Central memory CD8-positive, alpha-beta T cell (primary cell): ENCODE measurements at regions not wholly inside any gene's neighbourhood (a gene's known extent, or its start where the extent isn't known, plus 50 kb on each side); places are given as distances from the start of the nearest gene placed in this dataset.

Source experiments
- ATAC-seq: fragments of 150-1000 bp; cut with Tn5 transposase; replicated peaks from 2 replicates; pipeline ENCODE4 v1.10.0; 2022; ENCODE audit warnings: mild to moderate bottlenecking, moderate FRiP score, moderate number of reproducible peaks; ENCODE audit not compliant: poor library complexity, severe bottlenecking; ENCODE audit errors: extremely low read depth
- DNase-seq, 2 donors: peaks; one replicate each; pipeline ENCODE4 v3.0.0; 2021; ENCODE audit warnings: low spot score in 2 of 2
- H3K27ac Mint-ChIP-seq: one replicate; pipeline ENCODE4 v1.8.0; 2022; ENCODE audit warnings: low read depth, mild to moderate bottlenecking, moderate library complexity, mixed read lengths
- H3K27me3 Mint-ChIP-seq: one replicate; pipeline ENCODE4 v1.8.0; 2022; ENCODE audit warnings: mixed read lengths
- H3K36me3 Mint-ChIP-seq: one replicate; pipeline ENCODE4 v1.8.0; 2022; ENCODE audit warnings: mild to moderate bottlenecking, moderate library complexity, mixed read lengths; ENCODE audit not compliant: insufficient read depth
- H3K4me1 Mint-ChIP-seq: one replicate; pipeline ENCODE4 v1.8.0; 2022; ENCODE audit warnings: mixed read lengths
- H3K4me3 Mint-ChIP-seq: one replicate; pipeline ENCODE4 v1.8.0; 2022; ENCODE audit warnings: mild to moderate bottlenecking, moderate library complexity, mixed read lengths
- H3K9me3 Mint-ChIP-seq: one replicate; pipeline ENCODE4 v1.8.0; 2022; ENCODE audit warnings: mixed read lengths

GRCh38 chr13:87058786-87059329, 612.3 kb upstream of the SLITRK5 start:
- Mint-ChIP-seq H3K4me1 (no peaks in the 10 kb centered on the region), H3K27me3 (no peaks in the 10 kb centered on the region), H3K27ac (no peak overlapping the region), H3K36me3 (no peaks in the 10 kb centered on the region), H3K9me3 (peaks cover 11% of the 10 kb centered on the region), H3K4me3 (no peak overlapping the region)
- ATAC-seq (no peak), DNase-seq (no peak)

GRCh38 chr13:87078947-87079795, 592.0 kb upstream of the SLITRK5 start:
- Mint-ChIP-seq H3K4me1 (no peaks in the 10 kb centered on the region), H3K27me3 (no peaks in the 10 kb centered on the region), H3K4me3 (no peak overlapping the region), H3K36me3 (peaks cover 2% of the 10 kb centered on the region), H3K27ac (no peak overlapping the region), H3K9me3 (peaks cover 12% of the 10 kb centered on the region)
- DNase-seq (no peak), ATAC-seq (no peak)

GRCh38 chr13:87080100-87080779, 590.9 kb upstream of the SLITRK5 start:
- H3K36me3 Mint-ChIP-seq = peaks cover 2% of the 10 kb centered on the region
- no peak for DNase-seq
- peaks cover 12% of the 10 kb centered on the region for H3K9me3 Mint-ChIP-seq
- no peak overlapping the region for H3K27ac Mint-ChIP-seq
- no peak for ATAC-seq
- H3K4me1 Mint-ChIP-seq = no peaks in the 10 kb centered on the region
- no peaks in the 10 kb centered on the region for H3K27me3 Mint-ChIP-seq
- H3K4me3 Mint-ChIP-seq = no peak overlapping the region

- no peak for ATAC-seq
- Mint-ChIP-seq H3K9me3 (peaks cover 12% of the 10 kb centered on the region), H3K27ac (no peak overlapping the region), H3K4me3 (no peak overlapping the region), H3K27me3 (no peaks in the 10 kb centered on the region), H3K4me1 (no peaks in the 10 kb centered on the region), H3K36me3 (no peaks in the 10 kb centered on the region)
- DNase-seq = no peak
Measured at GRCh38 chr13:87084192-87084591, 587.0 kb upstream of the SLITRK5 start.

GRCh38 chr13:87087741-87088140, 583.4 kb upstream of the SLITRK5 start:
- Mint-ChIP-seq H3K27ac (no peak overlapping the region), H3K9me3 (peaks cover 2% of the 10 kb centered on the region), H3K4me3 (no peak overlapping the region), H3K4me1 (no peaks in the 10 kb centered on the region), H3K36me3 (no peaks in the 10 kb centered on the region), H3K27me3 (no peaks in the 10 kb centered on the region)
- DNase-seq (no peak), ATAC-seq (no peak)

GRCh38 chr13:87089391-87089790, 581.8 kb upstream of the SLITRK5 start:
- H3K9me3 Mint-ChIP-seq = no peaks in the 10 kb centered on the region
- no peak overlapping the region for H3K4me3 Mint-ChIP-seq
- ATAC-seq (no peak), DNase-seq (no peak)
- no peak overlapping the region for H3K27ac Mint-ChIP-seq
- H3K27me3 Mint-ChIP-seq = no peaks in the 10 kb centered on the region
- H3K36me3 Mint-ChIP-seq = no peaks in the 10 kb centered on the region
- H3K4me1 Mint-ChIP-seq = no peaks in the 10 kb centered on the region

- Mint-ChIP-seq H3K27ac (no peak overlapping the region), H3K27me3 (no peaks in the 10 kb centered on the region), H3K4me3 (no peak overlapping the region), H3K9me3 (peaks cover 7% of the 10 kb centered on the region), H3K36me3 (no peaks in the 10 kb centered on the region), H3K4me1 (no peaks in the 10 kb centered on the region)
- no peak for DNase-seq
- no peak for ATAC-seq
Measured at GRCh38 chr13:87093399-87093798, 577.8 kb upstream of the SLITRK5 start.

- Mint-ChIP-seq H3K4me1 (no peaks in the 10 kb centered on the region), H3K36me3 (no peaks in the 10 kb centered on the region), H3K4me3 (no peak overlapping the region), H3K27me3 (no peaks in the 10 kb centered on the region), H3K9me3 (peaks cover 7% of the 10 kb centered on the region), H3K27ac (no peak overlapping the region)
- no peak for ATAC-seq
- DNase-seq = no peak
Measured at GRCh38 chr13:87094646-87095045, 576.5 kb upstream of the SLITRK5 start.

GRCh38 chr13:87100431-87100830, 570.7 kb upstream of the SLITRK5 start:
- no peaks in the 10 kb centered on the region for H3K4me1 Mint-ChIP-seq

GRCh38 chr13:87107651-87108050, 563.5 kb upstream of the SLITRK5 start:
- DNase-seq (no peak), ATAC-seq (no peak)
- H3K36me3 Mint-ChIP-seq = peaks cover 3% of the 10 kb centered on the region
- H3K9me3 Mint-ChIP-seq = peaks cover 5% of the 10 kb centered on the region
- H3K4me3 Mint-ChIP-seq = no peak overlapping the region
- no peaks in the 10 kb centered on the region for H3K4me1 Mint-ChIP-seq
- no peaks in the 10 kb centered on the region for H3K27me3 Mint-ChIP-seq
- no peak overlapping the region for H3K27ac Mint-ChIP-seq

More at GRCh38 chr13:87100431-87100830, 570.7 kb upstream of the SLITRK5 start:
- H3K27me3 Mint-ChIP-seq = no peaks in the 10 kb centered on the region
- DNase-seq (no peak), ATAC-seq (no peak)
- no peaks in the 10 kb centered on the region for H3K36me3 Mint-ChIP-seq
- no peak overlapping the region for H3K4me3 Mint-ChIP-seq
- H3K27ac Mint-ChIP-seq = no peak overlapping the region
- peaks cover 8% of the 10 kb centered on the region for H3K9me3 Mint-ChIP-seq

- H3K27me3 Mint-ChIP-seq = no peaks in the 10 kb centered on the region
- no peak overlapping the region for H3K27ac Mint-ChIP-seq
- H3K4me1 Mint-ChIP-seq = no peaks in the 10 kb centered on the region
- H3K36me3 Mint-ChIP-seq = no peaks in the 10 kb centered on the region
- H3K4me3 Mint-ChIP-seq = no peak overlapping the region
- H3K9me3 Mint-ChIP-seq = peaks cover 16% of the 10 kb centered on the region
- DNase-seq (no peak), ATAC-seq (no peak)
Measured at GRCh38 chr13:87120476-87120875, 550.7 kb upstream of the SLITRK5 start.

GRCh38 chr13:87122551-87122950, 548.6 kb upstream of the SLITRK5 start:
- ATAC-seq (no peak), DNase-seq (no peak)
- Mint-ChIP-seq H3K9me3 (peaks cover 12% of the 10 kb centered on the region), H3K4me1 (no peaks in the 10 kb centered on the region), H3K27me3 (no peaks in the 10 kb centered on the region), H3K27ac (no peak overlapping the region), H3K36me3 (no peaks in the 10 kb centered on the region), H3K4me3 (no peak overlapping the region)
